ENCODE measurements at regions not wholly inside any gene's neighbourhood (a gene's known extent, or its start where the extent isn't known, plus 50 kb on each side); places are given as distances from the start of the nearest gene placed in this dataset.

- Histone ChIP-seq H4K20me1 (ENCODE audit: low read depth, low read length) (no peaks in the 10 kb centered on the region), H3K9me2 (replicated peaks; ENCODE audit: insufficient read depth, low read length) (no peaks in the 10 kb centered on the region), H3K27ac (ENCODE audit: low read depth, low read length) (no peak overlapping the region), H3K79me2 (ENCODE audit: insufficient read depth, low read length) (no peaks in the 10 kb centered on the region), H2AFZ (ENCODE audit: low read depth, low read length, severe bottlenecking) (no peak overlapping the region), H3K4me3 (ENCODE audit: insufficient read depth, low read length, poor library complexity, severe bottlenecking) (no peak overlapping the region), H3K36me3 (ENCODE audit: low read length) (no peaks in the 10 kb centered on the region), H3K4me2 (ENCODE audit: low read depth, low read length, poor library complexity, severe bottlenecking) (no peak overlapping the region), H3K9me3 (ENCODE audit: insufficient read depth, low read length) (no peaks in the 10 kb centered on the region), H3F3A (ENCODE audit: insufficient read depth) (no peaks in the 10 kb centered on the region), H3K9ac (ENCODE audit: low read length) (no peak overlapping the region), H3K27me3 (ENCODE audit: low read length) (no peaks in the 10 kb centered on the region)
- no peak for TF ChIP-seq EZH2phosphoT487 (conservative IDR thresholded peaks at IDR 0.05; ENCODE audit: low read length)
- no peak for TF ChIP-seq CTCF (IDR thresholded peaks at IDR 0.05; ENCODE audit: insufficient read depth, low read length, poor library complexity, severe bottlenecking)
These were observed 482.7 kb upstream of the CD180 start for GRCh38 chr5:67679184-67679841.

- Histone ChIP-seq H3K4me3 (ENCODE audit: insufficient read depth, low read length, poor library complexity, severe bottlenecking) (no peak overlapping the region), H3K79me2 (ENCODE audit: insufficient read depth, low read length) (no peaks in the 10 kb centered on the region), H3F3A (ENCODE audit: insufficient read depth) (no peaks in the 10 kb centered on the region), H3K36me3 (ENCODE audit: low read length) (no peaks in the 10 kb centered on the region), H3K27me3 (ENCODE audit: low read length) (no peaks in the 10 kb centered on the region), H4K20me1 (ENCODE audit: low read depth, low read length) (no peaks in the 10 kb centered on the region), H3K9me3 (ENCODE audit: insufficient read depth, low read length) (no peaks in the 10 kb centered on the region), H3K27ac (ENCODE audit: low read depth, low read length) (no peak overlapping the region), H3K9ac (ENCODE audit: low read length) (no peak overlapping the region), H3K4me2 (ENCODE audit: low read depth, low read length, poor library complexity, severe bottlenecking) (no peak overlapping the region), H2AFZ (ENCODE audit: low read depth, low read length, severe bottlenecking) (no peak overlapping the region), H3K9me2 (replicated peaks; ENCODE audit: insufficient read depth, low read length) (no peaks in the 10 kb centered on the region)
- TF ChIP-seq EZH2phosphoT487 (conservative IDR thresholded peaks at IDR 0.05; ENCODE audit: low read length) (no peak), CTCF (IDR thresholded peaks at IDR 0.05; ENCODE audit: insufficient read depth, low read length, poor library complexity, severe bottlenecking) (no peak)
These were observed 482.0 kb upstream of the CD180 start for GRCh38 chr5:67678594-67678993.

DNA sequence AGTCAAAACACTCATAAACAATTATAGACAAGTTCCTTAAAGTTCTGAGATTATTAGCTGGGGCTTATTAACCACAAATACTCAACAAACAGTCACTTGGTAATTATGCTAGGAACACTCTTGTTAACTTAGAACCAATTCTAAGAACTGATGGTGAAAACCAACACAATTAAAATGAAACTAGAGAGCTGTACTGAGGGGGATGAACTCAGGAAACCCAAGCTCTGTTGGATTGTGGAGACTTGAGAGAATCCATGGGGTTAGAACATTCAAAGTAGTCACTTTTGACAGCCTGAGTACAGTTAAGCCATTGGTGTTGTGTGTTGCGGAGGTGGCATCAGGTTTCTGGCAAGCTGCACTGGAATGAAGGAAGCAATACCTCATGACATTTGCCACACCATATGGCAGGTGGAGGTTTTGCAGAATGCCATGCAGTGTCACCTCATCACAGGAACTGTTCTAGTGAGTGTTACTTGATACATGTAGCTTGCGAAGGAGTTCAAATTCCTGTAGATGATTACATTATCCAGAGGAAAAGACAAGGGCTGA, 480.9 kb upstream of the CD180 start:
- Histone ChIP-seq H3K9me3 (ENCODE audit: insufficient read depth, low read length) (no peaks in the 10 kb centered on the region), H2AFZ (ENCODE audit: low read depth, low read length, severe bottlenecking) (no peak overlapping the region), H3K79me2 (ENCODE audit: insufficient read depth, low read length) (no peaks in the 10 kb centered on the region), H3K9me2 (replicated peaks; ENCODE audit: insufficient read depth, low read length) (no peaks in the 10 kb centered on the region), H3K27me3 (ENCODE audit: low read length) (no peaks in the 10 kb centered on the region), H3K27ac (ENCODE audit: low read depth, low read length) (no peak overlapping the region), H3K9ac (ENCODE audit: low read length) (no peak overlapping the region), H3K36me3 (ENCODE audit: low read length) (no peaks in the 10 kb centered on the region), H3K4me3 (ENCODE audit: insufficient read depth, low read length, poor library complexity, severe bottlenecking) (no peak overlapping the region), H3F3A (ENCODE audit: insufficient read depth) (no peaks in the 10 kb centered on the region), H4K20me1 (ENCODE audit: low read depth, low read length) (no peaks in the 10 kb centered on the region), H3K4me2 (ENCODE audit: low read depth, low read length, poor library complexity, severe bottlenecking) (no peak overlapping the region)
- TF ChIP-seq CTCF (IDR thresholded peaks at IDR 0.05; ENCODE audit: insufficient read depth, low read length, poor library complexity, severe bottlenecking) (no peak), EZH2phosphoT487 (conservative IDR thresholded peaks at IDR 0.05; ENCODE audit: low read length) (no peak)
